Activated T-cell treated with anti-CD3 and anti-CD28 coated beads, Interleukin-2, amount 50 U/mL, for 48 hours (primary cell): ENCODE measurements at regions not wholly inside any gene's neighbourhood (a gene's known extent, or its start where the extent isn't known, plus 50 kb on each side); places are given as distances from the start of the nearest gene placed in this dataset.

ENCODE experiments used
- DNase-seq, 2 experiments: peaks; one replicate each; pipeline ENCODE4 v3.0.0-alpha.2; 2020

DNA sequence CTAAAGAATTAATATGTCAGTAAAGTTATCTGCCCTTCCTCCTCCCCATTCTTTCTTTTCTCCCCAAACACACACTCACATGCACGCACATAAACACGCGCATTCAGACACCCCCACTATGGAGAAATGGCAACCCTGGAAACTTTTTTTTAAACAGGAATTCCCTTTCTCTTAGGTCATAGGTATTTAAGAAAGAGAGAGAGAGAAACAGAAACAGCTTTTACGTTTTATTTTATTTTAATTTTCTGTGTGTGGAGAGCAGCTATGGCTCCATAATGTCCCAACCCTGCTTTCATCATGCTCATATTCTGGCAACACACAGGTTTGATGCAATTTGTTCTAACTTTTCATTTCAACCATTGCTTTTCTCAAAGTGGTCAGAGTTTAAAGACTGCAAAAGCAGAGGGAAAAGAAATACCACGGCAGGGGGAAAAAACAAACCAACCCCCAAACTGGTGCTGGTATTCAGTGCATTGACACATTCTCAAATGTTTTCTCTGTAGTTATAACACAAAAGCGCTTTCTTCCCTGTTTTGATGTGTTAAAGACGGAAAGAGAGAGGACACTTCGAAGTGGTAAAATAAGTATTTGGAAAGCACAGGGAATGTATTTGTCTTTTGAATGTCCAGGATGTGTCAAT, 126.0 kb upstream of the TMEM161B start:
- DNase-seq, result no peak

DNA sequence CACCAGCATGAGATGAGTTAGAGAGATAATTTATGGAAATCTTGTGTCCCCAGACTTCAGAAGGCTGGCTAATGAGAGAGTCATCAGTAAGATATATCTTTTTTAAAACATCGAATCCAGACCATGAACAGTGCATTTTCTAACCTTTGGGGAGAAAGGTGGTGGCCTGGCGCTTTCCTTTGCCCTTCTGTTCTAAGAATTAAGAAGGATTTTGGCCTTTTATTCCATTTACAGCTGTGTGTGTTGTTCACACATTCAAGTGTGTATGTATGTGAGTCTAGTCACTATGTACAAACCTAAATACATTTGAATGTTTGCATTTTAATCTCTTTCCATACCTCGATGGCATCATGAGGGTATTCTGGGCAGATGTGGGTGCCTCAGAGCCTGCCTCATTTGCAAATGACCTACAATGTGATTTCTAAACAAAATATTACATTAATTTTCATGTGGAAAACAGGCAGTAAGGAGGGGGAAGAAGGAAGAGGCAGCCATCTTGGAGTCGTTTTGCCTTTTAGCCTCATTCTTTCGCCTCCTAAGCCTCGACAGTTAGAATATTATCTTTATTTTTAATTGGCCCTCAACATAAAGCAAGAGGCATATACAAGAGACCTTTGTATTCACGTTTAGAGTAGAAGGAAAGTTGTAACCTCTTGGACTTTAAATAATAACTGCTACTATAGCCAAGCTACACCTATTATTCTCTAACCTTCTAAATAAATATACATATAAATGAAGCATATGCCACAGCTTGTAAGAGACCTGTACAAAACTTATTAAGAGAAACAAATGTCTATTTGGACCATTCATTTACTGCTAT, 125.3 kb upstream of the TMEM161B start:
- no peak for DNase-seq

GRCh38 chr5:88393042-88393441, 124.4 kb upstream of the TMEM161B start:
- DNase-seq, result no peak

DNA sequence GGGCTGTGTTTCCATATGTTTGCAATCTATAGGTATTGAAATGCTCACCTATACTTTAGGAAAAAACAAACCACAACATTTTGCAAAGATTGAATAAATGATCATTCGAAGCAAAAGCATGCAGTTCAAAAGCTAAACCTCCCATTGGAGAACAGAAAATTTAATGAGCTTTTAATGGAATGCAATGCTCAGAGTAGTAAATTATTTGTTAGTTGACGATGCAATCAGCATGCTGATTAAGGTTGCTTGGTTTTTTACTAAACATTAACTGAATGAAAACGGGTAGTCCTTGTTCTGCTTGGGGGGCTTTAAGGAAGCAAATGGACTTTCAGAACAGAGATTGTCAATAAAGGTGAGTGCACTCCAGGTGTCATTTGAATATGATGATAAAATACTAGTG, 123.3 kb upstream of the TMEM161B start:
- no peak for DNase-seq

DNA sequence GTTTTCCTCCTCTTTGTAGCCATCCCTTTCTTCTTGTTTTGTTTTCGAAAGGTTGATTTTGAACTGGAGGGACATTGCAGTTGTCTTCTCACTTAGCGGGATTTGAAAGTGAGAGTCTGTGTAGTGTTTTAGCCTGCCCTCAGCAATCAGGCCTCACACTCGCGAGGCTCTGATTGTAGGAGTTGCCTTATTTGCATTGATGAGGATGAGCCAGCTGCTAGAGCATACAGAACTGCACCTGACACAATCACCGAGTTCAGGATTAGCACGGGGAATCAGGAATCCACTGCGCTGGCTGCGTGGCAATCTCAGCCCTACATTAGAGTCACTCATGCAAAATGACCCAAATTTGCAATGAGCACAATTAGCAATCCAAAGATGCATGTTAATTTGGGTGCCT, 122.5 kb upstream of the TMEM161B start:
- no peak for DNase-seq

DNA sequence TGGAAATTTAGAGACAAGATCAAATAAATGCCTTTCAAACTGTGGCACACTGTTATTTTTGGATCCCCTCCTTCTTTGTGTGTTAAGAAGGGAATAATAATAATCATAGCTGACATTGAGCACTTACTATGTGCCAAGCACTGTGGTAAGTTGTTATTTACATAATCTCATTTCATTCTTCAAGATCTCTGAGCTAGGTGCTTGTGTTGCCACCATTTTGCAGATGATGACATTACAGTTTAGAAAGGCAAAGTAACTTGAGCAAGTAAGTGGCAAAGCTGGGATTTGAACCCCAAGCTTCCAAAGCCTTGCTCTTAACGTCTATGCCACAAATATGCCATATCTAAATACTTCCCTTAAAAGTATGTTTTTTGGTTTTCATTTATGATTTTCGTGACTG, 121.8 kb upstream of the TMEM161B start:
- DNase-seq, result no peak

GRCh38 chr5:88390096-88390441, 121.4 kb upstream of the TMEM161B start:
- DNase-seq, result no peak

DNA sequence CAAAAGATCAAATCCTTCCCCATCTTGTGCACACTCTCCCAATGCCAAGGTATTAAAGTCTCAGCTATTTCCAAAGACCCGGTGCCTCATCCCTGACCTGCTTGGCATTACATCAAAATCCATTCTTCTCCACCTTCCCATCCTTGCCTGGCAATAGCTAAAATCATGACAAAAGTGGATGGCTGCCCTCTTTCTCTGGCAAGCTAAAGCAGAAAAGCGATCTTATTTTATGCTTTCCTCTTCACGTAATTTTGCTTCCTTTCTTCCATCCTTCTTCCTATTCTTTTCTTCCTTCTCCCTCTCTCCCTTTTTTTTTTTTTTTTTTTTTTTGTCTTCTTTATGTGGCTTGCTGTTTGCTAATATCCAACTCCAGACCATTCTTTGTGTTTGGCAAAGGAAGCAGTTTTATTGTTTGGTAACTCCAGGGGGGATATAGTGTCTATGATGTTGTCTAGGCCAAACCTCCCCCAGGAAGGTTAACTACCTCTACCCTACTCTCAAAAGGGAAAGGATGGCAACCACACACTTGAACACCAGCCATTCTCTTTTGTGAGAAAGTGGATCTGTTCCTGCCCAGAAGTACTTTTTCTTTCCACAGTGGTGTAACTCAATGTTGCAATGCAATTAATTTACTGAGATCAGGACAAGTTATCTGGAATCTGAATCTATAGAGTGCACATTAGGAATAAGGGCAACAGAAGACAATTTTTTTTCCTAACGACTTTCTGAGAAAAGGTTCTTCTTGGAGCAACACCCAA, 120.9 kb upstream of the TMEM161B start:
- DNase-seq, result no peak

DNA sequence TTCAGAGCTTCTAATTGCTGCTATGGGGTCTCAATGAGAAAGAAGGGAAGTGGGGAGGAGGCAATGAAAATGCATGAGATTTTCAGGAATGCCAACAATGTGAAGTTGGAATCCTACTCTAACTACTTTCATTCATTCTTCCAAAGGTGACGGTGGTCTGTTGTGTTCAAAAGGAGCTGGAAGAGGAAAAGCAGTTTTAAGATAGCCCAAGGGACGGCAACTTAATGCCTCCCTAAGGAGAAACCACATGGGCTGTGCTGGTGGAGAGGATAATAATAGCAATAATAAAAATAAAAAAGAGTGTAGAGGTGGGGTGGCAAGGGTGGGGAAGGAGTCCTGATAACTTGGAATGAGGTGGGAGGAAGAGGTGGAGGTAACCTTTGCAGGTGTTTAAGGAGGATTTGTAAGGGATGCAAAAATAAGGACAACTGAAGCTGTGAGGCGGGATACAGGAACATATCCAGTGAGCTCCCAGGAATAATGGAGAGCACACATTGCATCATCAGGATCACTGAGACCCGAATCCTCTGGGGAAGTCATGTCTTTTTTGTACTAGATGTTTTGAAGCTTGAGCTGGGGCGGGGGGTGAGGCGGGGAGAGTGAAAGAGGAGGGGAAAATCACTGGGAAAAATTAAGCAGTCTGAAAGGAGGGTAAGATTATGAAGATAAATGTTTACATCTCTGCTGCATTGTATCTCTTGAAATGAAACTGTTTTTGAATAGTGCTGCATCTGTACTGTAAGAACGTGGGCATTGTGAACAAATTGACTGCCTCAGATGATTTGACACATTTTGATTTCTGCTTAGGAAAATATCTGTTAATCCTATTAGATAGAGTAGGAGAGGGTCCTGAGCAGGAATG, 120.1 kb upstream of the TMEM161B start:
- DNase-seq, result no peak

DNA sequence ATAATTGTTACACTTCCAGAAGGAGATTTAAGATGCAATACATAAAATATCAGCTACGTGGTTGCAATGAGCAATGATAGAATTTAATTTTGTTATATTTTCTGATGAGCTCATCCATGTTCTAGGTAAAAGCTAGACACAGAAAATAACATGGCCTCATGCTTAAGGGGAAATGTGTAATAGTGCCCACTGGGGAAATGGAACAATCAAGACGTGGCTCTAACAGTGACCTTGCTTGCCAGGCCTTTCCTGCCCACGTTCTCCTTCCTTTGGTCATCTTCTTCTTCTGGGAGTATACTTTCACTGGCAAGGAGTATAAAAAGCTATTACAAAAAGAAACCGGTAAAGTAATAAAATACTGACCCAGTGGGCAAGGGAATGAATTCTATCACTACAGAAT, 116.2 kb upstream of the TMEM161B start:
- no peak for DNase-seq

GRCh38 chr5:88380332-88380731, 111.7 kb upstream of the TMEM161B start:
- no peak for DNase-seq

- DNase-seq, result no peak
These were observed 109.3 kb upstream of the TMEM161B start for GRCh38 chr5:88377705-88378656.

DNA sequence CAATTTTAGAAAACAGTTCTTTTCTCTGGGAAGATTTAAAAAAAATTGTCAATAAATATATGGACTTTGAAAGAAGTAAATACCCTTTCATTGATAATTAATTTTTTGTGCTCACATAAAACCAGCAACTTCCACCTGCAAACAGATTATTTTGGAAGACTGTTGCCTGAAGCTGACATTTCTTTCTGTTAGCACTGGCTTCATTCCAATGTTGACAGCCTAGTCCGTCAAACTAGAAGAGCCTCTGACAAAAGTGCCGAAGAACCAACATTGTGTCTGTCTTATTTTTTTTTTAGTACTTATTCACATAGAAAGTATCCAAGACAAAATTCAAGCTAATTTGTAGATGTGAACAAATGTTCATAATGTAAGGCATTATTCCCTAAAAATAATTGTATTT, 108.6 kb upstream of the TMEM161B start:
- no peak for DNase-seq

- DNase-seq, result no peak
These were observed 108.1 kb upstream of the TMEM161B start for GRCh38 chr5:88376728-88377127.

GRCh38 chr5:88374391-88374790, 105.7 kb upstream of the TMEM161B start:
- DNase-seq, result no peak

DNA sequence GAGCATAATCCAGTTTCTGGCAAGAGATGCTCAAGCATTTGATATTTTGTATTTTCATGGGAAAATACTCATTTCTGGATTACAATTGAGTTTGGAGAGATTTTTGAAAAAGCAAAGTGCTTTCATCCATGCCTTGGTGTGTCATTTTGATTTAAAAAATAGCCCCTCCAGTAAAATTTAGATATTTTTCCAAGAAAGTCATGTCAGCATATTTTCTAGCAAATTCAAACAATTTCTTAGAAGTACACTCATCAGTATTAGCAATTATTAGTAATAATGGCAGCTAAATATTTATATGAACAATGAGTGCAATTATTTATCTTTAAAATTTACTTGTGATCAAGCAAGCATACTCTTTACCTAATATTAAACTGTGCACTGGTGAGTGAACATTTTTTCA, 102.2 kb upstream of the TMEM161B start:
- no peak for DNase-seq

- DNase-seq, result no peak
These were observed 99.6 kb upstream of the TMEM161B start for GRCh38 chr5:88368201-88368600.

DNA sequence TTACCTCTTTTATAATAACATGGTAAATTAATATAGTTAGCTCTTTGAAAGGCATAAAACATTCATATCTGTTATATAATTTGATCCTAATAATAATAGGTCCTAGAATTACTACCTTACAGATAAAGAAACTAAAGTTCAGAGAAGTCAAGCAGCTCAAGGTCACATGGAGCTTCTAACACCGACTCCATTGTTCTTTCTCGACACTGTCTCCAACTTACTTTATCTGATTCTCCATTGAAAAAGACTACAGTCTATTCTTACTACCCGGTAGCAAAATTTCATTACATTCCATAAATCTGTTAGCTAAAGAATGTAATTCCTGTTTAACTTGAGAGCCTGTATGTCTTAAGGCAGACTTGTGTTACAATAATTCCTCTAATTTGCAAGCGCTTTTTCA, 96.3 kb upstream of the TMEM161B start:
- DNase-seq, result no peak

GRCh38 chr5:88355490-88356050, 86.9 kb upstream of the TMEM161B start:
- no peak for DNase-seq

DNA sequence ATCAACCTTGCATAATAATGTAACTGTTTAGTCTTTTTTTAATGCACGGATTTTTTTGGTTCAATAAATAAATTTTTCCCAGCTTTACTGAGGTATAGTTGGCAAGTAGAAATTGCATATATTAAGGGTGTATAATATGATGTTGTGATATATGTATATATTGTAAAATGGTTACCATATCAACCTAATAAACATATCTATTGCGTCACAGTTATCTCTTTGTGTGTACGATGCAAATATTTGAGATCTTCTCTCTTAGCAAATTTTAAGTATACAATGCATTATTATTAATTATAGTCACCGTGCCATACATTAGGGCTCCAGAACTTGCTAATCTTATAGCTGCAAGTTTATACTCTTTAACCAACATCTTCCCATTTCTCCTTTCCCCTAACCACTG, 57.2 kb upstream of the TMEM161B start:
- no peak for DNase-seq

DNA sequence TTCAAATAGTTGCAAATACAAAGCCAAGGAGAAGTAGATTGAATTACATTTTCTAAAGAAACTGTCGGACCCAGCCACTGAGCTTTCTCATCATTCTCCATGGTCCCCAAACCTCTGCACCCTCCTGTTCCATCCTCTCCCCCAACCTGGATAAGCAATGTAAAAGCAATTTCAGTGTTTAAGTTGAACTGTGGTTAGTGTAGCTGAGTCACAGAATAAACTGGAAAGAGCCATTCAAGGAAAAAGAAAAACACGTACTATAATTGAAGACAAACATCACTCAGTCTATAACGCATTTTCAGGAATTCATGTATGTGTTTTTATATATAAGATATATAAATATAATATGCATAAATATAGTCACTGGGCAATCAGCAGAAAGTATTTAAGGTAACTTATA, 54.1 kb upstream of the TMEM161B start:
- DNase-seq, result no peak
